Smooth muscle cell (in vitro differentiated cells): ENCODE measurements at regions not wholly inside any gene's neighbourhood (a gene's known extent, or its start where the extent isn't known, plus 50 kb on each side); places are given as distances from the start of the nearest gene placed in this dataset.

Experiments
- DNase-seq: peaks from one replicate; lab custom pipeline; 2025; ENCODE audit not compliant: unreplicated experiment; lab: John Stamatoyannopoulos, UW
- H2AFZ ChIP-seq: fragments of 200-600 bp; sonication (generic); 2 replicates; pipeline ENCODE4 v1.6.0; 2016; ENCODE audit warnings: antibody characterized with exemption, low read depth, mild to moderate bottlenecking
- H3F3A ChIP-seq: fragments of 200-600 bp; sonication (generic); 2 replicates; pipeline ENCODE4 v1.6.0; 2017; ENCODE audit warnings: antibody characterized with exemption, low read depth
- H3K27ac ChIP-seq: fragments of 200-600 bp; sonication (generic); 2 replicates; pipeline ENCODE4 v1.5.1; 2016; ENCODE audit warnings: low read depth, mild to moderate bottlenecking
- H3K27me3 ChIP-seq: fragments of 200-600 bp; sonication (generic); 2 replicates; pipeline ENCODE4 v1.6.1; 2016; ENCODE audit warnings: low read depth, mild to moderate bottlenecking
- H3K36me3 ChIP-seq: fragments of 200-600 bp; sonication (generic); 2 replicates; pipeline ENCODE4 v1.5.1; 2016; ENCODE audit warnings: low read depth
- H3K4me1 ChIP-seq: fragments of 200-600 bp; sonication (generic); 2 replicates; pipeline ENCODE4 v1.5.1; 2016; ENCODE audit warnings: low read depth
- H3K4me2 ChIP-seq: fragments of 200-600 bp; sonication (generic); 2 replicates; pipeline ENCODE4 v1.6.0; 2016; ENCODE audit warnings: mild to moderate bottlenecking
- H3K4me3 ChIP-seq: fragments of 200-600 bp; sonication (generic); 2 replicates; pipeline ENCODE4 v1.5.1; 2016; ENCODE audit warnings: mild to moderate bottlenecking
- H3K79me2 ChIP-seq: fragments of 200-600 bp; sonication (generic); 2 replicates; pipeline ENCODE4 v1.6.0; 2016; ENCODE audit warnings: low read depth, mild to moderate bottlenecking
- H3K9ac ChIP-seq: fragments of 200-600 bp; sonication (generic); 2 replicates; pipeline ENCODE4 v1.6.0; 2016; ENCODE audit warnings: low read depth
- H3K9me3 ChIP-seq: fragments of 200-600 bp; sonication (generic); replicated peaks from 2 replicates; pipeline ENCODE4 v1.5.1; 2016; ENCODE audit warnings: low read depth
- H4K20me1 ChIP-seq: fragments of 200-600 bp; sonication (generic); 2 replicates; pipeline ENCODE4 v1.6.0; 2016; ENCODE audit warnings: low read depth
- CTCF ChIP-seq: fragments of 200-600 bp; sonication (generic); IDR thresholded peaks from 2 replicates; pipeline ENCODE4 v1.5.1; 2017; ENCODE audit warnings: borderline replicate concordance, mild to moderate bottlenecking, antibody characterized with exemption; ENCODE audit not compliant: insufficient read depth, poor library complexity, severe bottlenecking
- WGBS: methylation state at CpG from one replicate; pipeline ENCODE4 v1.1.7; 2016; ENCODE audit warnings: low lambda C conversion rate; 5-methylcytosine and 5-hydroxymethylcytosine counted together

- H2AFZ ChIP-seq = no peak overlapping the region
- H3F3A ChIP-seq = no peaks in the 10 kb centered on the region
- H4K20me1 ChIP-seq = no peaks in the 10 kb centered on the region
- 86% methylated on average over 3 of the region's 3 CpGs for WGBS
- no peaks in the 10 kb centered on the region for H3K36me3 ChIP-seq
- no peak for DNase-seq
- H3K27me3 ChIP-seq = no peaks in the 10 kb centered on the region
- H3K27ac ChIP-seq = no peak overlapping the region
- H3K4me2 ChIP-seq = no peak overlapping the region
- no peaks in the 10 kb centered on the region for H3K79me2 ChIP-seq
- H3K9me3 ChIP-seq = peaks cover 5% of the 10 kb centered on the region
- no peak overlapping the region for H3K9ac ChIP-seq
- H3K4me3 ChIP-seq = no peak overlapping the region
- no peak for TF ChIP-seq CTCF
- no peaks in the 10 kb centered on the region for H3K4me1 ChIP-seq
Measured at GRCh38 chr15:39310633-39311032, 270.2 kb upstream of the THBS1 start.

- TF ChIP-seq CTCF = no peak
- 87% methylated on average over 3 of the region's 3 CpGs for WGBS
- no peak overlapping the region for H3K27ac ChIP-seq
- H3F3A ChIP-seq = no peaks in the 10 kb centered on the region
- no peak overlapping the region for H3K9ac ChIP-seq
- no peaks in the 10 kb centered on the region for H3K4me1 ChIP-seq
- no peaks in the 10 kb centered on the region for H4K20me1 ChIP-seq
- H3K4me2 ChIP-seq = no peak overlapping the region
- no peaks in the 10 kb centered on the region for H3K9me3 ChIP-seq
- H3K79me2 ChIP-seq = no peaks in the 10 kb centered on the region
- H2AFZ ChIP-seq = no peak overlapping the region
- H3K4me3 ChIP-seq = no peak overlapping the region
- no peaks in the 10 kb centered on the region for H3K36me3 ChIP-seq
- H3K27me3 ChIP-seq = no peaks in the 10 kb centered on the region
- no peak for DNase-seq
Measured at GRCh38 chr15:39312984-39313383, 267.9 kb upstream of the THBS1 start.

- TF ChIP-seq CTCF = no peak
- WGBS = 96% methylated on average over 3 of the region's 3 CpGs
- no peak overlapping the region for H3K4me2 ChIP-seq
- H4K20me1 ChIP-seq = no peaks in the 10 kb centered on the region
- no peaks in the 10 kb centered on the region for H3K36me3 ChIP-seq
- no peak overlapping the region for H2AFZ ChIP-seq
- no peak overlapping the region for H3K9ac ChIP-seq
- no peaks in the 10 kb centered on the region for H3K9me3 ChIP-seq
- H3K27ac ChIP-seq = no peak overlapping the region
- no peak overlapping the region for H3K4me3 ChIP-seq
- H3K4me1 ChIP-seq = no peaks in the 10 kb centered on the region
- no peaks in the 10 kb centered on the region for H3K79me2 ChIP-seq
- H3K27me3 ChIP-seq = no peaks in the 10 kb centered on the region
- H3F3A ChIP-seq = no peaks in the 10 kb centered on the region
- DNase-seq = no peak
Measured at GRCh38 chr15:39313467-39313866, 267.4 kb upstream of the THBS1 start.

GRCh38 chr15:39313881-39314280 is 267.0 kb upstream of the THBS1 start:
- no peak overlapping the region for H2AFZ ChIP-seq

More at GRCh38 chr15:39313881-39314280, 267.0 kb upstream of the THBS1 start:
- no peaks in the 10 kb centered on the region for H3K79me2 ChIP-seq
- TF ChIP-seq CTCF = no peak
- no peak for DNase-seq
- H3K9me3 ChIP-seq = no peaks in the 10 kb centered on the region
- no peak overlapping the region for H3K4me3 ChIP-seq
- no peak overlapping the region for H3K4me2 ChIP-seq
- H3K9ac ChIP-seq = no peak overlapping the region
- H3K36me3 ChIP-seq = no peaks in the 10 kb centered on the region
- no peak overlapping the region for H3K27ac ChIP-seq
- no peaks in the 10 kb centered on the region for H4K20me1 ChIP-seq
- WGBS = 97% methylated on average over 1 of the region's 1 CpG
- no peaks in the 10 kb centered on the region for H3K4me1 ChIP-seq
- H3K27me3 ChIP-seq = no peaks in the 10 kb centered on the region
- no peaks in the 10 kb centered on the region for H3F3A ChIP-seq
